SK-N-SH treated with all-trans-retinoic acid at 6 μM for 48 hours (cell line): ENCODE measurements at regions not wholly inside any gene's neighbourhood (a gene's known extent, or its start where the extent isn't known, plus 50 kb on each side); places are given as distances from the start of the nearest gene placed in this dataset.

Source experiments
- CSDC2 ChIP-seq: fragments of 250-450 bp; sonication (Bioruptor Pico); IDR thresholded peaks from 2 replicates; pipeline ENCODE4 v1.5.0; 2020; ENCODE audit warnings: mild to moderate bottlenecking, moderate library complexity
- ESRRG ChIP-seq: fragments of 250-450 bp; sonication (Bioruptor Pico); IDR thresholded peaks from 2 replicates; pipeline ENCODE4 v1.6.1; 2021; ENCODE audit warnings: mild to moderate bottlenecking
- GLIS3 ChIP-seq: fragments of 250-450 bp; sonication (Bioruptor Pico); IDR thresholded peaks from 2 replicates; pipeline ENCODE4 v1.5.0; 2020; ENCODE audit warnings: mild to moderate bottlenecking, moderate library complexity
- ISL1 ChIP-seq: fragments of 250-450 bp; sonication (Bioruptor Pico); IDR thresholded peaks from 2 replicates; pipeline ENCODE4 v2.1.2; 2022; ENCODE audit warnings: mild to moderate bottlenecking, moderate library complexity
- OSR1 ChIP-seq: fragments of 250-450 bp; sonication (Bioruptor Pico); IDR thresholded peaks from 2 replicates; pipeline ENCODE4 v1.8.0; 2022; ENCODE audit warnings: moderate library complexity, mild to moderate bottlenecking, inconsistent platforms
- RARB ChIP-seq: fragments of 250-450 bp; sonication (Bioruptor Pico); IDR thresholded peaks from 2 replicates; pipeline ENCODE4 v1.8.0; 2021; ENCODE audit warnings: mild to moderate bottlenecking, moderate library complexity
- SNAI2 ChIP-seq: fragments of 250-450 bp; sonication (Bioruptor Pico); IDR thresholded peaks from 2 replicates; pipeline ENCODE4 v1.5.0; 2020; ENCODE audit warnings: mild to moderate bottlenecking, moderate library complexity
- ZFP3 ChIP-seq: fragments of 250-450 bp; sonication (Bioruptor Pico); IDR thresholded peaks from 2 replicates; pipeline ENCODE4 v1.5.0; 2020; ENCODE audit warnings: mild to moderate bottlenecking, moderate library complexity
- ZNF565 ChIP-seq: fragments of 450-650 bp; formaldehyde crosslinking; conservative IDR thresholded peaks from 2 replicates; pipeline ENCODE4 v1.5.0; 2020; ENCODE audit warnings: low read depth, mild to moderate bottlenecking, moderate library complexity
- ZNF70 ChIP-seq: fragments of 450-650 bp; formaldehyde crosslinking; IDR thresholded peaks from 2 replicates; pipeline ENCODE4 v1.5.0; 2020; ENCODE audit warnings: mild to moderate bottlenecking, moderate library complexity
- ZNF8 ChIP-seq: fragments of 450-650 bp; formaldehyde crosslinking; IDR thresholded peaks from 2 replicates; pipeline ENCODE4 v1.5.0; 2020; ENCODE audit warnings: mild to moderate bottlenecking, moderate library complexity
- TF ChIP-seq, protein P1 (sequence below): fragments of 250-450 bp; sonication (Bioruptor Pico); IDR thresholded peaks from 2 replicates; pipeline ENCODE4 v1.8.0; 2020; ENCODE audit warnings: mild to moderate bottlenecking, moderate library complexity, borderline replicate concordance

DNA sequence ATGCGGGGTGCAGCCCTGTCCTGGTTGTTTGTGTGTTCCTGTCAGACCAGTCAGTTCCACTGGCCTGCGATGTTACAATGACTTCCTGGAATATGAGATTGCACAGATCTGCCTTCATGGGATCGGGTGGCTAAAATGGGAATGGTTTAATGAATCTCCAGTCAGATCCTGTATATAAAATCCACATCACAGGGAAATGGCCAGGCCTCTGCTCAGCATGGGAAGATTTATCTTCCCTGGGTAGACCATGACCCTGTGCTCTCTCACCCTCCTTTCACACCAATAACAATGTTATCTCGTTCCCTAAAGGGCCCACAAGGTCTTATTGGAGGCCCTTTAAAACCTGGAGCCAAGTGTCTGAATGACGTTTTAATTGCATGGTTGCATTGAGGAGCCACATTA lies 307.4 kb downstream of the RAB28 start:
- TF ChIP-seq ZNF8 (CRISPR knock-in tag), result no peak
- no peak for TF ChIP-seq ZFP3
- no peak for TF ChIP-seq OSR1
- TF ChIP-seq GLIS3 (CRISPR knock-in tag), result no peak
- no peak for TF ChIP-seq CSDC2
- TF ChIP-seq ZNF565 (CRISPR knock-in tag), result no peak
- TF ChIP-seq ZNF70 (CRISPR knock-in tag), result no peak
- TF ChIP-seq, protein P1, sequence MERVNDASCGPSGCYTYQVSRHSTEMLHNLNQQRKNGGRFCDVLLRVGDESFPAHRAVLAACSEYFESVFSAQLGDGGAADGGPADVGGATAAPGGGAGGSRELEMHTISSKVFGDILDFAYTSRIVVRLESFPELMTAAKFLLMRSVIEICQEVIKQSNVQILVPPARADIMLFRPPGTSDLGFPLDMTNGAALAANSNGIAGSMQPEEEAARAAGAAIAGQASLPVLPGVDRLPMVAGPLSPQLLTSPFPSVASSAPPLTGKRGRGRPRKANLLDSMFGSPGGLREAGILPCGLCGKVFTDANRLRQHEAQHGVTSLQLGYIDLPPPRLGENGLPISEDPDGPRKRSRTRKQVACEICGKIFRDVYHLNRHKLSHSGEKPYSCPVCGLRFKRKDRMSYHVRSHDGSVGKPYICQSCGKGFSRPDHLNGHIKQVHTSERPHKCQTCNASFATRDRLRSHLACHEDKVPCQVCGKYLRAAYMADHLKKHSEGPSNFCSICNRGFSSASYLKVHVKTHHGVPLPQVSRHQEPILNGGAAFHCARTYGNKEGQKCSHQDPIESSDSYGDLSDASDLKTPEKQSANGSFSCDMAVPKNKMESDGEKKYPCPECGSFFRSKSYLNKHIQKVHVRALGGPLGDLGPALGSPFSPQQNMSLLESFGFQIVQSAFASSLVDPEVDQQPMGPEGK (CRISPR knock-in tag), result no peak
- TF ChIP-seq RARB, result no peak
- no peak for TF ChIP-seq ISL1
- TF ChIP-seq SNAI2 (CRISPR knock-in tag), result no peak
- TF ChIP-seq ESRRG (CRISPR knock-in tag), result no peak
